HG02588 (cell line): ENCODE measurements at regions not wholly inside any gene's neighbourhood (a gene's known extent, or its start where the extent isn't known, plus 50 kb on each side); places are given as distances from the start of the nearest gene placed in this dataset.
"Not testable (repeated sequence)": the region's sequence is repeated elsewhere in the genome, so short reads cannot be mapped to it uniquely, and the experiment has no call there.

Source experiments
- ATAC-seq: cut with Tn5 transposase; IDR thresholded peaks from one replicate; pipeline ENCODE4 v1.9.1; 2021; ENCODE audit warnings: mild to moderate bottlenecking, moderate library complexity; ENCODE audit not compliant: unreplicated experiment

DNA sequence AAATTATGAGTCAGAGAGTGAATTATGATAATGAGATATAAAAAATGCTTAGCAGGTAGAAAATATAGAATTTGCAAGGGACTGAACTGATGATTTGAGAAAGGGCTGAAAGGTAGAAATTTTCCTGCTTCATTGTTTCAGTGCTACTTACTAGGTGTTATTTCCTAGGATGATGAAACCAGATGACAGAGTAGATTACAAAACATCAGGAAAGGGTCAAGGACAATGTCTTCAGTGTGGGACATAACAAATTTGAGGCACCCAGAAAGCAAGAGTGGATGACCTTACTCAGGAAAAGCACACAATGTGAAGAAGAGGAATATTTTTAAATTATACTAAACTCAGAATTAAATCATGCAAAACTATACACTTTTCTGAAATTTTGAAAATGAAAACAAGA lies 102.1 kb downstream of the SHCBP1 start:
- no peak for ATAC-seq

DNA sequence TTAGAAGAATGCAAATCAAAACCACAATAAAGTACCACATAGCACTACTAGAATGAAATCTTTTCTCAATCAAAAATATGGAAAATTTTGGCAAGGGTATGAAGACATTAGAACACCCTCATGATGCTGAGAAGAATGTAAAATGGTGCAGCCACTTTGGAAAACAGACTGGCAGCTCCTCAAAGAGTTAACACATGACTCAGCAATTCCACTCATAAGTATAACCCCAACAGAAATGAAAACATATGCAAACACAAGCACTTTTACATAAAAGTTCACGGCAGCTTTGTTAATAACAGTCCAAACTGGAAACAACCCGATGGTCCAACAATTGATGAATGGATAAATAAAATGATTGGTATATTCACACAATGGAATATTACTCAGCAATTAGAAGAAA lies 124.5 kb downstream of the SHCBP1 start:
- no peak for ATAC-seq

- ATAC-seq, result no peak
These were observed 138.3 kb downstream of the SHCBP1 start for GRCh38 chr16:46482895-46483294.

DNA sequence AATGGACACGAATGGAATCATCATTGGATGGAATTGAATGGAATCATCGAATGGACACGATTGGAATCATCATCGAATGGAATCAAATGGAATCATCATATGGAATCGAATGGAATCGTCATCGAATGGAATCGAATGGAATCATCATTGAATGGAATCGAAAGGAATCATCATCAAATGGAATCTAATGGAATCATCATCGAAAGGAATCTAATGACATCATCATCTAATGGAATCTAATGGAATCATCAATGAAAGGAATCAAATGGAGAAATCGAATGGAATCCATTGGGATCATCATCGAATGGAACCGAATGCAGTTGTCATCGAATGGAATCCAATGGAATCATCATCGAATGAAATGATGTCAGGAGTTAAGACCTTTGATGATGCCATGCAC lies 154.9 kb downstream of the SHCBP1 start:
- no peak for ATAC-seq

- not testable (repeated sequence) for ATAC-seq
These were observed 166.4 kb downstream of the SHCBP1 start for GRCh38 chr16:46454801-46455200.

DNA sequence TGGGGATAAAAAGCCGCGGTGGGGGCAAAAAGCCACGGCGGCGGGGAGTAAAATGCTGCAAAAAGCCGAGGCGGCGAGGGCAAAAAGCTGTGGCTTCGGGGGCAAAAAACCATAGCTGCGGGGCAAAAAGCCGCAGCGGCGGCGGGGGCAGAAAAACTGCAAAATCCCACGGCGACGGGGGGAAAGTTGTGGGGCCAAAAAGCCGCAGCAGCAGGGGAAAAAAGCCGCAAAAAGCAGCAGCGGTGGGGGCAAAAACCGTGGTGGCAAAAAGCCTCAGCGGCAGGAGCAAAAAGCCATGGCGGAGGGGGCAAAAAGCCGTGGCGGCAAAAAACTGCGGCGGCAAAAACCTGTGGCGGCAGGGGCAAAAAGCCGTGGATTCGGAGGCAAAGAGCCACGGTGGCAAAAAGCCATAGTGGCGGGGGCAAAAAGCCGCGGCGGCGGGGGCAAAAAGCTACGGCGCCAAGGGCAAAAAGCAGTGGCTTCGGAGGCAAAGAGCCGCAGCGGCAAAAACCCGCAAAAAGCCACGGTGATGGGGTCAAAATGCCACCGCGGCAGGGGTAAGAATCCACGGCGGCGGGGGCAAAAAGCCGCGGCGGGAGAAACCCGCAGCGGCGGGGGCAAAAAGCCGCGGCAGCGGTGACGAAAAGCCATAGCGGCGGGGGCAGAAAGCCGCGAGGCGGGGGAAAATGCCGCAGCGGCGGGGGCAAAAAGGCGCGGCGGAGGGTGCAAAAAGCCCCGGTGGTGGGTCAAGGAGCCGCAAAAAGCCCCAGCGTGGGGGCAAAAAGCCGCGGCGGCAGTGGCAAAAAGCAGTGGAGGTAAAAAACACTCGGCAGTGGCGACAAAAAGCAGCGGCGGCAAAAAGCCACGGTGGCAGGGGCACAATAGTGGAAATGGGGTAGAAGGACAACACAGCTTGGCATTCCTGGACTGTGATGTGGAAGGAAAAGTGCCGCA lies 192.8 kb downstream of the SHCBP1 start:
- no peak for ATAC-seq

DNA sequence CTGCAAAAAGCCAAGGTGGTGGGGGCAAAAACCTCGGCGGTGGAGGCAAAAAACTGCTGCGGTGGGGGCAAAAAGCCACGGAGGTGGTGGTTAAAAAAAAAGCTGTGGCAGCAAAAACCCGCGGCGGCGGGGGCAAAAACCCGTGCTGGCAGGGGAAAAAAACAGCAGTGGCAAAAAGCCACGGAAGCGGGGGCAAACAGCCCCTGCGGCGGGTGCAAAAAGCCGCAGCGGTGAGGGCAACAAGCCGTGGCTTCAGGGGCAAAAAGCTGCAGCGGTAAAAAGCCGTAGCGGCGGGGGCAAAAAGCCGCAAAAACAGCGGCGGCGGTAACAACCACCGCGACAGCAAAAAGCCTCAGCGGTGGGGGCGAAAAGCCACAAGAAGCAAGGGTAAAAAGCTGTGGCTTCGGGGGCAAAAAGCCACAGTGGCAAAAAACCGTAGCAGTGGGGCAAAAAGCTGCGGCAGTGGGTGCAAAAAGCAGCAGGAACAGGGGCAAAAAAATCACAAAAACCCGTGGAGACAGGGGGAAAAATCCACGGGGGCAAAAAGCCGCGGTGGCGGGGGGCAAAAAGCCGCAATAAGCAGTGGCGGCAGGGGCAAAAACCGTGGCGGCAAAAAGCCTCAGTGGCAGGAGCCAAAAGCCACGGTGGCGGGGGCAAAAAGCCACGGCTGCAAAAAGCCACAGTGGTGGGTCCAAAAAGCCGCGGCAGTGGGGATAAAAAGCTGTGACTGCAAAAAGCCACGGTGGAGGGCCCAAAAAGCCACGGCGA lies 193.7 kb downstream of the SHCBP1 start:
- no peak for ATAC-seq

GRCh38 chr16:46426336-46426735 lies 194.8 kb downstream of the SHCBP1 start:
- ATAC-seq, result no peak

DNA sequence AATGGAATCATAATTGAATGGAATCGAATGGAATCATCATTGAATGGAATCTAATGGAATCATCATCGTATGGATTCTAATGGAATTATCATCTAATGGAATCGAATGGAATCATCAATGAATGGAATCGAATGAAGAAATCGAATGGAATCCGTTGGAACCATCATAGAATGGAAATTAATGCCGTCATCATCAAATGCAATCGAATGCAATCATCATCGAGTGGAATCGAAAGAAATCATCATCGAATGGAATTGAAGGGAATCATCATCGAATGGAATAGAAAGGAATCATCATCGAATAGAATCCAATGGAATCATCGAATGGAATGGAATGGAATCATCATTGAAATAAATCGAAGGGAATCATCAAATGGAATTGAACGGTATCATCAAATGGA lies 217.2 kb downstream of the SHCBP1 start:
- no peak for ATAC-seq

GRCh38 chr16:46398559-46398958 lies 222.6 kb downstream of the SHCBP1 start:
- ATAC-seq, result not testable (repeated sequence)

- not testable (repeated sequence) for ATAC-seq
These were observed 224.3 kb downstream of the SHCBP1 start for GRCh38 chr16:46396883-46397270.

GRCh38 chr16:46396131-46396882 lies 224.9 kb downstream of the SHCBP1 start:
- ATAC-seq, result not testable (repeated sequence)

DNA sequence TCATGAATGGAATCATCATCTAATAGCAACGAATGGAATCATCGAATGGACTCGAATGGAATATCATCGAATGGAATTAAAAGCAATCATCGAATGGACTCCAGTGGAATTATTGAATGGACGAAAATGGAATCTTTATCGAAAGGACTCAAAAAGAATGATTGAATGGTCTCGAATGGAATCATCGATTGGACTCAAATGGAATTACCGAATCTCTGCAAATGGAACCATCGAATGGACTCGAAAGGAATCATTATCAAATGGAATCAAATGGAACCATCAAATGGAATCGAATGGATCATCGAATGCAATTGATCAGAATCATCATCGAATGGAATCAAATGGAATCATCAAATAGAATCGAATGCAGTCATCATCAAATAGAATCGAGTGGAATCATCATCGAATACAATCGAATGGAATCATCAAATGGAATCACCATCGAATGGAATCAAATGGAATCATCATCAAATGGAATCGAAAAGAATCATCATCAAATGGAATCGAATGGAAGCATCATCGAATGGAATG lies 225.7 kb downstream of the SHCBP1 start:
- not testable (repeated sequence) for ATAC-seq

- ATAC-seq, result not testable (repeated sequence)
These were observed 226.2 kb downstream of the SHCBP1 start for GRCh38 chr16:46394963-46395362.

GRCh38 chr16:46394149-46394548 lies 227.0 kb downstream of the SHCBP1 start:
- ATAC-seq, result not testable (repeated sequence)

DNA sequence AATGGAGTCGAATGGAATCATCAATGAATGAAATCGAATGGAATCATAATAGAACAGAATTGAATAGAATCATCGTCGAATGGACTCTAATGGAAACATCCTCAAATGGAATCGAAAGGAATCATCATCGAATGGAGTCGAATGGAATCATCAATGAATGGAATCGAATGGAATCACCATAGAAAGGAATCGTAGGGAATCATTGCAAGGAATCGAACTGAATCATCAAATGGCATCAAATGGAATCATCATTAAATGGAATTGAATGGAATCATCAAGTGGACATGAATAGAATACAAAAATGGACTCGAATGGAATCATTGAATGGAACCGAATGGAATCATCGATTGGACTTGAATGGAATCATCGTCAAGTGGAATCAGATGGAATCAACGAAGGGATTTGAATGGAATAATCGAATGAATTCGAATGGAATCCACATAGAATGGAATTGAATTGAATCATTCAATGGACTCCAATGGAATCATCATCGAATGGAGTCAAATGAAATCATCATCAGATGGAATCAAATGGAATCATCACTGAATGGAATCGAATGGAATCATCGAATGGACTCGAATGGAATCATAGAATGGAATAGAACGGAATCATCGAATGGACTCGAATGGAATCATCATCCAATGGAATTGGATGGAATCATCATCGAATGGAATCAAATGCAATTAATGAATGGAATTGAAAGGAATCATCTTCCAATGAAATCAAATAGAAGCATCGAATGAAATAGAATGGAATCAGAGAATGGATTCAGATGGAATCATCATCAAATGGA lies 228.1 kb downstream of the SHCBP1 start:
- ATAC-seq, result not testable (repeated sequence)

GRCh38 chr16:46390660-46391462 lies 230.3 kb downstream of the SHCBP1 start:
- not testable (repeated sequence) for ATAC-seq

DNA sequence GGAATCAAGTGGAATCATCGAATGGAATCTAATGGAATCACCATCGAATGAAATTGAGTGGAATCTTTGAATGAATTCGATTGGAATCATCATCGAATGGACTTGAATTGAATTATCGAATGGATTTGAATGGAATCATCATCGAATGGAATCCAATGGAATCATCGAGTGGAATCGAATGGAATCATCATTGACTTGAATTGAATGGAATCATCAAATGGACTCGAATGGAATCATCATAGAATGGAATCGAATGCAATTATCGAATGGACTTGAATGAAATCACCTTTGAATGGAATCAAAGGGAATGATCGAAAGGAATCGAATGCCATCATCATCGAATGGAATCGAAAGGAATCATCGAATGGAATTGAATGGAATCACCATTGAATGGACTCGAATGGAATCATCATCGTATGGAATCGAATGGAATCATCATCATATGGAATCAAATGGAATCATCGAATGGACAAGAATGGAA lies 231.6 kb downstream of the SHCBP1 start:
- ATAC-seq, result not testable (repeated sequence)

GRCh38 chr16:46388939-46389491 lies 232.2 kb downstream of the SHCBP1 start:
- not testable (repeated sequence) for ATAC-seq
